T-helper 1 cell (primary cell): ENCODE measurements at regions not wholly inside any gene's neighbourhood (a gene's known extent, or its start where the extent isn't known, plus 50 kb on each side); places are given as distances from the start of the nearest gene placed in this dataset.

Experiments
- DNase-seq, 5 donors: peaks; one replicate each; pipeline ENCODE4 v3.0.0-alpha.2; 2012 to 2020

GRCh38 chr6:2534406-2535042 is 216.2 kb downstream of the MYLK4 start:
- DNase-seq, result no peak

DNA sequence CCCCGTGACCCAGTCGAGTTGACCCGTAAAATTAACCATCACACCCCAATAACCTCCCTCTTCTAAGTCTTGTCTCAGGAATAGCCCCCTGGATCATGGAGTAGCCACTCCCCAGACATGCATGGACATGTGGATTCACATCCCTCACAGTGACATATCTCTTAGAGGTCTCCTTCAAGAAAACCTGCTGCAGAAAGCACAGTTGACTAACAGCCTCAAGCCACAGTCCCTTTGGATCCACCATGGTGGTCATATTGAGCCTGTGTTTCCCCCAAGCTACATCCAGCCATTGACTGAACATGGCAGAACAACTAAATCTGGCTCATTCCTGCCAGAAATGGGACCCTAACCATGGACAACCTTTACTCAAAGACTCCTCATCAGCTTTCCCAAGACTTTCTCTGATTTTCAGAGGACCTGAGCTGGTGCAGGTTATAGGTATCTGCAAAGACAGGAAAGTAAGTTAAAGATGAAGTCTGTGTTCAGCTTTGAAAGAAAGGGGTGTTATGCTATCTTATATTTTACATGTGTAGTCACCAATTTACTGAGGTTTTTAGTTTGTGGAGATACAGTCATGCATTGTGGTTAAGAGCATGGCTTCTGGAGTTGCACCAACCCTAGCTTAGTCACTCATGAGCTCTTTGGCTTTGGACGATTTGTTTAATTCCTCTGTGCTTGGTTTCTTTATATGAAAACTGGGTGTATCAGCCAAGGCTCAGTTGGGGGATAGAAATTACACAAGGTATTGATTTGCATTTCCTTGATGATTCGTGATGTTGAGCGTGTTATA is 219.1 kb downstream of the MYLK4 start:
- no peak for DNase-seq

- DNase-seq, result no peak
Measured at GRCh38 chr6:2529211-2529719, 221.5 kb downstream of the MYLK4 start.

- DNase-seq, result no peak
Measured at GRCh38 chr6:2528156-2528555, 222.6 kb downstream of the MYLK4 start.

- no peak for DNase-seq
Measured at GRCh38 chr6:2526766-2527165, 224.0 kb downstream of the MYLK4 start.

GRCh38 chr6:2524090-2524489 is 226.6 kb downstream of the MYLK4 start:
- no peak for DNase-seq

DNA sequence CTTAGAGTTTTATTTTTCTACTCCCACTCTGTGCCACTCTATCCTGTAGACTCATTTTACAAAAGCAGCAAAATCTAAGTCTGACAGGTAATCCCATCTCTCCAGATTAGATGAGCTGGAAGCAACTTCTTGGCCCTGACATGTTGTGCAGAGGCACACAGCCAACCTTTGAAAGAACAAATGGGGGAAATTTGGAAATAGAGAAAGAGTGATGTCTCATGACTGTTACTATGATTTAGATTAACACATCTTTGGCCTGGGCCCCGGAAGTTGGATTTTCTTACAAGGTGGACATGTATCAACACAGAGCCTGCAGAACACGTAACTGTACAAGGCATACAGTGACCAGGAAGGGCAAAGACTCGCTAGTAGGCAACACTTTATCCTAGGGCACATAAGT is 227.7 kb downstream of the MYLK4 start:
- no peak for DNase-seq

DNA sequence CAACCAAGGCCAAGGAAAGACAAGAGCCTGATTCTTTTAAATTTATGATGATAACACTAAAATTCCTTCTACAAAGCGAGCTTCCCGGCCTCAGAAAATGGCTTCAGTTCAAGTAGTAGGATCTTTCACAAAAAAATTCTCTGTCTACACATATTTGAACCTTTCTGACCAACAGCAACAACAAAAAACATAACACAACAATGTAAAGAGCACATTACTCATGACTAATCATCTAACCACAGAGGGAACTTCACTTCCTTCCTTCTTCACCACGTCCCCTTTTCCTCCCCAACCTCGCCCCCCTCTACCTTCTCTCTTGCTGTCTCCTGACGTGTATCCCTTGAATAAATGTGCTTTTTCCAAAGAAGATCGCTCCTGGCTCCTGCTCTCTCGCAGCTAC is 228.2 kb downstream of the MYLK4 start:
- DNase-seq, result no peak

- no peak for DNase-seq
Measured at GRCh38 chr6:2517855-2518473, 232.8 kb downstream of the MYLK4 start.

DNA sequence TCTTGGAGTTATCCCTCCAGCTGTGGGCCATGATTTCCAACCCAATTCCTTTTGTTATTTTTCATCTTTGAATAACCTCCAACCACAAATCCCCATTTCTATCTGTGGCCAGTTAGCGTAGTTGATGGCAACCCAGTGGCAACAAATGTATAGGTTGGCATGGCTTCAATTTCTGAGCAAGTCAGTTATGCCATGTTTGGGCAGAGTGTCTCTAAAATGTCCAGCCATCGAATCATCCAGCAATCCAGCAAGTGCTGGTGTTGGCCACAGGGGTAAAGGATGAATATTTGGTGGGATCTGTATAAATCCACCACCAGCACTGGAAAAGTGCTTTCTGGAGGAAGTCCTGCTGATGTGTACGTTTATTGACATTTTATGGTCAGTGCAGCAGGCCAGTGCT is 233.3 kb downstream of the MYLK4 start:
- no peak for DNase-seq

GRCh38 chr6:2516059-2516458 is 234.7 kb downstream of the MYLK4 start:
- no peak for DNase-seq

DNA sequence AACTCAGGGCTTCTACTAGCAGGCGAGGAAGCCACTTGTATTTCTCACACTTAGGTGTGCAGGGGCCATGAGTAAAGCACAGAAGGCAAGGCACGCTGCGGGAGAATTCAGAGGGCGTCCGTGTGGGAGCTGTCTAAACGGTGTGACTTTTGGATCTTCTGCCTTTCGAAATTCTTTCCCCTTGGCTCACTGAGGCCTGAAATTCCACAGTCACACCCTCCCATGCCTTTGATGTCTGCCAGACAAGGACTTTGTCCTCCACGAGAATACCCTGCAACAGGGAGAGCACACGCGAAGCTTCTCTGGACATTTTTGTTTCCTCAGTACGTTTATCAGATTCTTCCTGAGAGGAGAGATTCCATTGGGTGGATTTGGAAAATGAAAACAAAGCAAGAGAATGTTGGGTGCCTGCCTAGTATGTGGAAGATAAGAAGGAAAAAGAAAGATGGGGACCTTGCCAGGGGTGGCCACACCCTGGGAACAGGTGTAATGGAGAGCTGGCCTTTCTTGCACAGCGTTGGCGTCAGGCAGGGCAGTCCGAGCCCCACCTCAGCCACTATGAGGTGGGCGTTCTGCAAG is 235.7 kb downstream of the MYLK4 start:
- DNase-seq, result no peak

DNA sequence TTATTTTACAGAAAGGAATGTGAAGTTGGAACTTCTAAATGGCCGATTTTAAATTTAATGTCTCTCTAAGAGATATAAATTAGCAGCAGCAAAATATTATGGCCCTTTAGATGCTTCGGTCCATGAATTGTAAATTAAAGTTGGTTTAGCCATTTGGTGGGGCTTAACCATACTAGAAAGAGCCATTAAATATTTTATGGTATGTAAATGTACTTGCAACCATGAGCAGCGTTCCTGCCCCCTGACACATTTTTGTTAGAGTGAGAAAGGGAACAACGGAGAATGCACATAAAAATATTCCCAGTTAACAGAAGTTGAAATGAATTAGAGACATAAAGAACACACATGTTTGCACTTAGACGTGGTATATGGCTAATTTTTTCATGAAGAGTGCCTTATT is 237.9 kb downstream of the MYLK4 start:
- no peak for DNase-seq

DNA sequence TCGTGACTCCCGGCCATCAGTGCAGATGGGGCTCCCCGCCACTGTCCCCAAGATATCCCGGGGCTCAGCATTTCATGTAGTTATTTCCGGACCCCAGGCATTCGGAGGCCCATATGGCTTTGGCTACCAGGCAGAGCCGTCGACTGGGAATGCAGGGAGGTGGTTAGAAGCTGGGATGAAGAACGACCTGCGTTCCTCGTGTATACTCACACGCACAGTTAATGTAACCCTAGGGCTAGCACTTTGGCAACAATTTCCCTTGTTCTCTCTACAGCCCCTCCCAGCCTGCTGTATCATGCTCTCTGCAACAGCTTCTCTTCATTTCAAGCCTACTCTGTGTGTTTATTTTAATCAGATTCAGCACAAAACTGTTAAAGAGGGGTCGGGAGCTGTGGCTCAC is 240.4 kb downstream of the MYLK4 start:
- no peak for DNase-seq

GRCh38 chr6:2509711-2510110 is 241.0 kb downstream of the MYLK4 start:
- no peak for DNase-seq

- DNase-seq, result no peak
Measured at GRCh38 chr6:2508071-2508470, 242.7 kb downstream of the MYLK4 start.

DNA sequence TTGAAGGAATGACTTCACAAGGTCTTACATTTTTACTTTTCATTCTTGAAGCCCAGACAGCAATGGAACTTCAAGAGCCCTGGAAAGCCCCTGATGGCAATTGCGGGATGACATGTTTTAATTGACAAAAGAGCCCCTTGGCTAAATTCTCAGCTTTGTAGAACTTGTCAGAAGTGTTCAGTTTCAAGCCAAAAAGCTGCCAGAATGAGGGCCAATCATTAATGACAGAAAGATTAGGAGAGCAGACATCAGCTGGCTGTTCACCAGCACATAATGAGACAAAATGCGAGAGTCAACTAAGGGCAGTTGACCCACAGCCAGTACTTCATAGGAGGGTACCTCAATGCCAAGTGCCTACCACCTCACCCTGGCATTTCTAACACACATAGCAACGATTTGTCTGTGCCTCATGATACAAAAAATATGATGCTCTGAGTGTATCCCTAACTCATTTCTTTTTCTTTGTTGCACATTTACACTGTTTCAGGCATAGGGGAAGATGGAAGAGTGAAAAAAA is 243.1 kb downstream of the MYLK4 start:
- no peak for DNase-seq

GRCh38 chr6:2507016-2507415 is 243.7 kb downstream of the MYLK4 start:
- no peak for DNase-seq

- no peak for DNase-seq
Measured at GRCh38 chr6:2505624-2506023, 245.1 kb downstream of the MYLK4 start.

DNA sequence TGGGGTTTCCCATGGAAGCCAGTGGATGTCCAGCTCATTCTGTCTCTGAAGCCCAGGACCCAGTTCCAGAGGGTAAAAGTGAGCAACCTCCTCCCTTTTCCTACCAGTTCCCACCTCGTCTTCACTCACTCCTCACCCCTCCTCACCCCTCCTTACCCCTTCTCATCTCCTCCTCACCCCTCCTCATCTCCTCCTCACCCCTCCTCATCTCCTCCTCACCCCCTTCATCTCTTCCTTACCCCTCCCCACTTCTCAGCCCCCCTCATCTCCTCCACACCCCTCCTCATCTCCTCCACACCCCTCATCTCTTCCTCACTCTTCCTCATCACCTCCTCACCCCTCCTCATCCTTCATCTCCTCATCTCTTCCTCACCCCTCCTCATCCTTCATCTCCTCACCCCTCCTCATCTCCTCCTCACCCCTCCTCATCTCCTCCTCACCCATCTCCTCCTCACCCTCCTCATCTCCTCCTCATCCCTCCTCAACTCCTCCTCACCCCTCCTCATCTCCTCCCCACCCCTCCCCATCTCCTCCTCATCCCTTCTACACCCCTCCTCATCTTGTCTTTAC is 246.1 kb downstream of the MYLK4 start:
- DNase-seq, result no peak

DNA sequence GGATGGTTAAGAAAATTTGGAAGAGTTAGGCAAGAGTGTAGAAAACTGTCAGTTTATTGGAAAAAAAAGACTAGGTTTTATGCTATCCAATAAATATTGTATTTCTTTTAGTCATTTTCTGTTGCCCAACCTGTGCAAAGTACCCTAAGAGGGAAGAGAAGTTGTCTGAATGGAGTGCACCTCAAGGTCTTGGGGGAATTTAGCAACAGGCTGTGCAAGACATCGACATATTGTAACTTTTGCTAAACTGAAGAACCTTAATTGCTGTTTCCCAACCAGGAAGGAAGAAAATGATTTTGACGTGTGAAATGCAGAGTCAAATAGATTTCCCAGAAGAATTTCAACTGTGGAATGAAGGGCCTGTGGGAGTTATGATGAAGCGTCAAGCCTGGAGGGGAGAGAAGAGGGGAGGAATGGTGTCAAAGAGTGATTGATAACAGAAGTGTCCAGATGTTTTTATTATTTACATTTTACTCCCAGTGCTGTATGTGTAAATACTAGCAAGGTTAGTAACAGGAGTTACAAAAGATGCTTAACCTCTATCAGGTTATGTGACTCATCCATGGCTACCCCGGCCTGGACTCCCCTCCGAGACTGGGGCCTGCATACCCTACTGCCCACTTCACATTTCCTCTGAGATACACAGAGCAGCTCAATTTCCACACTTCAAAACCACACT is 246.8 kb downstream of the MYLK4 start:
- no peak for DNase-seq

DNA sequence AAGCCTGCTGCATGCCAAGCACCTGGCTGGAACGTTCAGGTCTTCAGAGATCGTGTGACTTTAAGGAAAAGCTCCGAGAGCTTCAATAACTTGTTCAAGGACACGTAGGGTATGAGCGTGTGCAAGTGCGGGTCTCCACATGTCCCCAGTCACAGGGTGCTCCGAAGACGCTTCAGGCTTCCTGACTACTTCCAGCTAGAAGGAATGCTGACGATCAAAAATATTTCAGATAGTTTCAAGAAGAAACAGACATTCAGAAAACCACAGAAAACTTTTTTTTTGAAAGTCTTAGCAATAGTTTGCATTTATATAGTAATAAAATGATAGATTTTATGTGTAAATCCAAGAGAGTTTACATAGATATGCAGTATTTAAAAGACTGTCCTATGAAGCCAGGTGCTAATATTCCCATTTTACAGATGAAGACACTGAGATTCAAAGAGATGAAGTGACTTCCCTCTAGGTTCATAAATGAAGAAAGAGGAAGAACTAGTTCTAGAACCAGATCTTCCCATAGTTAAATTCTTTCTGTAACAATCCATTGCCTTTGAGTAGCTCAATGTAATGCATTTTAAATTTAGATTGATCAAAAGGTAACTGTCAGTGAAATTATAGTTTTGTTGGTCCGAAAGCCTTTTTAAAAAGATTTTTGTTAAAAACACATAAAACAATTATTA is 247.6 kb downstream of the MYLK4 start:
- DNase-seq, result no peak
